HG02642 (cell line): ENCODE measurements at regions not wholly inside any gene's neighbourhood (a gene's known extent, or its start where the extent isn't known, plus 50 kb on each side); places are given as distances from the start of the nearest gene placed in this dataset.
"Not testable (repeated sequence)": the region's sequence is repeated elsewhere in the genome, so short reads cannot be mapped to it uniquely, and the experiment has no call there.

Experiments used
- ATAC-seq: cut with Tn5 transposase; IDR thresholded peaks from one replicate; pipeline ENCODE4 v1.9.1; 2021; ENCODE audit warnings: mild to moderate bottlenecking; ENCODE audit not compliant: unreplicated experiment, poor library complexity

DNA sequence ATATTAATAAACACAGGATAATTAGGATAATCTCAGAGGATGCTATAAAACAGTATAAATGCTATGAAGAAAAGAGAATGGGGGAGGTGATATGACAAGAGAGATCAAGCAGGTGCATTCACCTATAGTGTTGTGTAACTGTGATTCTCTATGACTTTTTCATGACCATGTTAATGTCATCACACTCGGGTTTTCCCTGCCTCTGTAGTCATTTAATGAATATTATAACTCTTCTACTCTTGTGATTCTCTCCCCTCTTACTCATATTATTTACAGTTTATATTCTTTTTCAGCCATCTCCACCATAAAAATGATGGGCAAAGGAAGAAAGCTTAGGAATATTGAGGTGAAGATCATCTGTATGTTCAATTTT is 106.9 kb upstream of the SGK1 start:
- no peak for ATAC-seq

DNA sequence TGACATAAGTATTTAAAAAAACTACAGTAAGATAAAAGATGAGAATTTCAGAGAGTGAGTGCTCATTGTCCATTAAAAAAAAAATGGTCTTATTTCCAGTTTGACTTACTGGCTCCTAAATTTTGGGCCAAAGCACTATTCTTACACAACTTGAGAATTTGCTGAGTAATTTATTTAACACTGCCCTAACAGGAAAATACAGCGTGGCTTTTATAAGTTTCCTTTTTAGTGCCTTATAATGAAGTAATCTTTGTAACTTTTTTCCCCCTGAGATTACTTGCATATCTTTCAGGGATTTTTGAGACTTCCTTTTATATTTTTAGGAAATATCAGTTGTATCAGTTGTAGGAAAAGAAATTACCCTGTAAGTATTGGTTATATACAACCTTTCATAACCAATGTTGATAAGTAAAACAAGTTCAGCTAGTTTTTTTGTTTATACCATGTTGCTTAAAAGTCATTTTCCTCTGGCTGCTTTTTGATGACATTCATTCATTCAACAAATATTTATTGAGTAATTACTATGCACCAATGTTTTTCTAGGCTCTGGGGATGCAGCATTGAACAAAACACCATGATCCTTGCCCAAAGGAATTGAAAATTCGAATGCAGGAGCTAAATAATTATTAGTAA is 106.4 kb upstream of the SGK1 start:
- no peak for ATAC-seq

DNA sequence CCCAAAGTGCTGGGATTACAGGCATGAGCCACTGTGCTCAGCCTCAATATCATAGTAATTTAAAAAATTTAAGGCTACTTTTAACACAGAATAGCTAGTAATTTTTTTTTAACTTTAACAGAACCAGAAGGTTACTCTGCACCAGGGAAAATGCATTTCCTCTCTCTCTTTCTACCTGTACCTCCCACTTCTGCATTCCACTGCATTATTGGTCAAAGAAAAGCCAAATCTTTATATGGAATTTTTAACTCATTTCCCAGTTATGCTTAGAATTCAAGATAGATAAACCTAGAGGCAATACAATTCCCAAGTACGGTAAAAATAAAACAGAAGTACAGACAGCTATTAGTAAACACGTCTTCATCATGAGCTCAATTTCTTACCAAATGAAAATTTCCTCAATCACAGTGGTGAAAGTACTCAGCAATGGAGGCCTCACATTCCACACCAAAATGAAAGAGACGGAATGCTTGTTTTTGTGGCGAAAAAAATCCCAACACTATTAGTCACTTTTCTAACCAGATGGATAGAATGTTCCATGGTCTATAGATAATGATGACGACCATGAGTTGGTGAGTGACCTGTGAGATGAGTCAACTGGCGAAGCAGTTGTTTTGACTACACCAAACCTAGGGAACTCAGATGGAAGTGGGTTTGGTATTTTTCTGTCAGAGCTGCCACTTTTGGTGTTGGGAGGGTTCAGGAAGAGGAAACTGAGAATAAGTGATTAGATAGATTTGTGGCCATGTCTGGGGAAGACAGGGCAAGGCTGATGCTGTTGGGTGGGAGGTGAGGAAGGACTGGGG is 104.7 kb upstream of the SGK1 start:
- no peak for ATAC-seq

DNA sequence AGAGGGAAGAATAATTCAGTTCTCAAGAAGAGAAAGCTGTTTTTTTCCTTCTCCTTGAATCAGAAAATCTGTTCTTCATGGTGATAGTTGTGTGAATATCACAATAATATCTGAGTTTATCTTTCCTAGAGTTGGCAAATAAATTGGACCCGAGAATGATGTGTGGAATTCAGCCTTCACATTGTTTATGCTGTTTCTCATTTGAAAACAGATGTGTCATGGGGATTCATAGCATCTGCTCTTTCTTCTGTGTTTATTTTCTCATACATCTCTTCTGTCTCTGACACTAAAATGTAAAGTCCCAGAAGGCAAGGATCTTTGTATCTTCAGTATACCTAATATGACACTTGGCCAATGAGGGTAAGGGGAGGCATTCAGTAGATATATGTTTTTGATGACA is 103.6 kb upstream of the SGK1 start:
- no peak for ATAC-seq

DNA sequence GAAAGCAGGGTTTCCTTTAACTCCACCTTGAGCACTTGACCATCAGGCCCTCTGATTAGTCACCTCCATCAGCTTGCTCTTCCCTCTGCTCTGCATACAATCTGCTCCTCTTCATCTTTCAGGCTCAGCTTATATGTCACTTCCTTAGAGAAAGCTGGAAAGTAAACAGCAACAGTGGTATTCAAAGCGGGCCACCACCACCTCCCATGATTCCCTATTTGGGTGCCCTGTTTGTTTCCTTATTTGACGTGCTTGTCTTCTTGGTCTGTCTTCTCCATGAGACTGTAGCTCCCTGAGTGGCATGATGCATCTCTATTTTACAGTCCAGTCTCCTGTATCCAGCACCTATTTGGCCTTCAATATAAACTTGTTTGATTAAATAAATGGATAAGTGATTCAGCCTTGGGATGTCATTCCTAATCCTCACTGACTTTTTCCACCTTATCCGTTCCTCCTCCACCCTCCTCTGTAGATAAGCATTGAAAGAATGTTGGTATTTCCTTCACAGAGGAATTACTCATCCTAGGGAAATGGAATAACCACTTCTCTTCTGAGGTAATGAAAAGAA is 102.8 kb upstream of the SGK1 start:
- no peak for ATAC-seq

DNA sequence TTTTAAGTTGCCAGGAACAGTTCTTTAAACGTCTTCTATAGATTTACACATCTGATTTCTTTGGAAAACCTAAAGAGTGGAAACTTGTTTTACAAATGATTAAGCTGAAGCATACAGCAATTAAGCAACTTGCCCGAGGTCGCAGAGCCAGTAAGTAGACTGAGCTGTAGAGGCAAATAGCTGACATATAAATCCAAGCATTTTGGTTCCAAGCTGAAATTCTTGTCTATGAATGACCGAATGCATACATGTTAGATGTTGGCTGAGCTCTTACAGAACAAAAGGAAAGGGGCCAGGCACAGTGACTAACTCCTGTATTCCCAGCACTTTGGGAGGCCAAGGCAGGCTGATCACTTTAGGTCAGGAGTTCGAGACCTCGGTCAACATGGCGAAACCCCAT is 101.8 kb upstream of the SGK1 start:
- ATAC-seq = no peak

DNA sequence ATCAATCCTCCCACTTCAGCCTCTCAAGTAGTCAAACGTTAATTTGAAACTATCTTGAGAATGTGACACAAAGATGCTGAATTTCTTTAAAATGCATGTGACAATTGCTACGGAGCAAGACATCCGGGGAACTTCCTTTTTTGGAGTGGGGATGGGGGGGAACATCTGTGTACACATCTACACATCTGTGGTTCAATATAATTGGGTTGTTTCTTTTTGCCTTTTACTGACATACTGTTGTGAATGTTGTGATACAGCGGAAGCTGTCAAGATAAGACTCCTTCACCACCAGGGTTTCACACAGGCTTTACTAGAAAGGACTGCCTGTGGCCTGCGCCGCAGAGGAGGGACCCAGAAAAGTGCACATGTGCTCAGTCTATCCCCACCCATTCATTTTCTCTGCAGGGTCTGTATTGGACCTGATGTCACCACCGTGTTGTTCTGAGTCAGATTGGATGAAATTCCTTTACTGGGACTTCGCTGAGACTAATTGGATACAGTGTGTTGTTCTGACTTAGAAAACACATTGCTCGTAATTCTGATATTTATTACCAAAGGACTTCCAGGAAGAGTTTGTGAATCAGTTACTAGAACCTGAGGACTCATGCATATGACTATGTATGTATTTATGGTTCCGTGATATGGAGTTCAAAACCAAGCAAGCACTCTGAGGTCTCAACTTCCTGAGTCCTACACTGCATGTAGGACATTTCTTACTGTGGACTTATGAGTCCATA is 98.7 kb upstream of the SGK1 start:
- ATAC-seq = no peak

DNA sequence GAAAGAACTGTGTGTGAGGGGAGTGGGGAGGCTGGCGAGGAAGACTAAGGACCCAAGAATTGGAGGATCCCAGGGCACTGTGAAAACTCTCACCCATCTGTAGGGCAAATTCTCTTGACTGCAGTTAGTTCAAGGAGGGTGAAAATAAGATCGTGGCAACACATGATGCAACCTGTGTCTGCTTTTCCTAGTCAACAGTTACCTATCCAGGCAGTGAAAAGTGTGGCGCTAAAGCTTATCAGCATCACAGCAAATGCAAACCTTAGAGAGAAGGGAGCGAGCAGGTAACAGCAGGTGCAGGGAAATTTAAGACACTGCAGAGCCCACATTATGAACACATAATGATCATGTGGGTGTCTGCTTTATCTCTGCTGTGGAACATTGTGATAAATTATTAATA is 97.7 kb upstream of the SGK1 start:
- ATAC-seq = no peak

DNA sequence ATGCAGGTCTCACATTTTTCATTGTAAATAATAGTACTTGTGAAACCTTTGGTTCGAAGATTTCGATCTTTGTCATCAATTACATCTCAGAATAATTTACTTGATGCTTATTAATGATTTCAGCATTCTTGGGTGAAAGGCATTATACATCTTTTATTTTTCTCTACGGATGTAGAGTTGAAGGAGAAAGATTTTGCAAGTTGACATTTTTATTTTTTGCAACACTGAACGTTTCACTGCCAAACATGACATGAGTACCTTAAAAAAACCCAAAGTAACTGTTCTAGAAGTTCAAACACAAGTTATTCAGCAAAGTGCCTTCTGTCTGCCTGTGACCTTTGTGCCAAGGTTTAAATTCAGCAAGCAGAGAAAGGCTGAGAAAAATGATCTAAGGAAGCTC is 97.3 kb upstream of the SGK1 start:
- no peak for ATAC-seq

DNA sequence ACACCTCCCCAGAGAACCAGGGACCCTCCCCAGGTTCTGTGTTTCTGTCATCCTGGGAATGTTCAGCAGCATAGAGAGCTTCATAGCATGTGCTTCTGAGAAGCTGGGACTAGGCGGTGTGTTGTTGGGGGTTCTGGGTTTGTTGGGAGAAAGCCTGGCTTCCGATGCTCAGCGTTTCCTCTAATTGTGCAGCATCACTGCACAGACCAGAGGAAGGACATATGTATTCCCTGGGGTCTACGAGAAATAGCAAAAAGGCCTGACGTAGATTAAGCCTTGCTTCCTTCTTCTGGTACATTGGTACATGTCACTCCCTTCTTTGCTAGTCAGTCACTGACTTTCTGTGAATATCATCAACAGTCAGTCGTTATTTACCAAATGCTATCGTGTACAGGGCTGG is 96.9 kb upstream of the SGK1 start:
- no peak for ATAC-seq

DNA sequence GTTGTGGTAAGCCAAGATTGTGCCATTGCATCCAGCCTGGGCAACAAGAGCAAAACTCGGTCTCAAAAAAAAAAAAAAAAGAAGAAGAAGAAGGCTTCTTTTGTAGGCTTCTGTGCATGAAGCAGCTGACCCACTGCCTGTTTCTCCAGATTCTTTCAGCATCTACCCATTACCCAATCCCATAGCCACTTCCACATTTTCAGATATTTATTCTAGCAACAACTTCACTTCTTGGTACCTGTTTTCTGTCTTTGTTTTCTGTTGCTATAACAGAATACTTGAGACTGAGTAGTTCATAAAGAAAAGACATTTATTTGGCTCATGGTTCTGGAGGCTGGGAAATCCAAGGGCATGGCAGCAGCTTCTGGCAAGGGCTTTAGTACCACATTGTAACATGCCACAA is 95.3 kb upstream of the SGK1 start:
- no peak for ATAC-seq

DNA sequence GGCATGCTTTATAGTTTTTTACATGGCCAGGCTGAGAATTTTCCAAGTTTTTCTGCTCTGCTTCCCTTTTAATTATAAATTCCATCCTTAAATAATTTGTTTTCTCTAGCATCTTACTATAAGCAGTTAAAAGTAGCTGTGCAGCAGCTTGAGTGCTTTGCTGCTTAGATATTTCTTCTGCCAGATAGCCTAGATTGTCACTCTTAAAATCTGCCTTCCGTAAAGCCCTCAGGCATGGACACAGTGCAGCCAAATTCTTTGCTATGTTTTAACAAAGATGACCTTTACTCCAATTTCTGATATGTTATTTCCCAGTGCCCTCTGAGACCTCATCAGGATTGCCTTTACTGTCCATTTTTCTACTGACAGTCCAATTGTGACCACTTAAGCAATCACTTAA is 92.6 kb upstream of the SGK1 start:
- no peak for ATAC-seq

DNA sequence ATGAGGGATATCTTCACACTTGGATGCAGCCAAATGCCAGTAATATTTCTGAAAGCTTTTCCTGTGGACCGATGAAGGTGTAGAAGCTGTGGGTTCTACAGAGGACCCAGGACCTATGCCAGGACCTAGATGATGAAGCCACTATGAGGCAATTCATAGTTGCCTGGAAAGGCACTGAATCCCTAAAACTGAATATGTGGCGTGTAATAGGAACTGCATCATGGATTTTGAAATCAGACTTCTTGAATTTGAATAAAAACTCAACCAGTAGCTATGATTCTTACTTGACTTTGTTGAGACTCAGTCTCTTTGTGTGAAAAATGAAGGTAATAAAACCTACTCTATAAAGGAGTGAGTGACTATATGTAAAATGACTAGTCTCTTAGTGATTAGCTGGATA is 89.9 kb upstream of the SGK1 start:
- ATAC-seq = no peak

DNA sequence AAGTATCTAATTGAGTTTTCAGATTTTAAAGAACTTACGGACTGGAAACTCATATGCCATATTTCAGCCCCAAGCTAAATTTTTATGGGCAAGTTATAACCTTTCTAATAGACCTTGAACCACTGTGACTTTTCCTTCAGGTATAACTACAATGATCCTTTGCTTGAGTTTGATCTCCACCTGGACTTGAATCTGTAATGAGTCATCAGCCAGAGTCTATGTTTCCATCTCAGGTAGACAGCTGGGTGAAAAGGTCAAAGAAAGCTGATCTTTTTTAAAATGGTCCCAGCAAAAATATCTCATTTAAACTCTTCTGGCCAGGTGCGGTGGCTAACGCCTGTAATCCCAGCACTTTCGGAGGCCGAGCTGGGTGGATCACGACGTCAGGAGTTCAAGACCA is 88.4 kb upstream of the SGK1 start:
- ATAC-seq = no peak

DNA sequence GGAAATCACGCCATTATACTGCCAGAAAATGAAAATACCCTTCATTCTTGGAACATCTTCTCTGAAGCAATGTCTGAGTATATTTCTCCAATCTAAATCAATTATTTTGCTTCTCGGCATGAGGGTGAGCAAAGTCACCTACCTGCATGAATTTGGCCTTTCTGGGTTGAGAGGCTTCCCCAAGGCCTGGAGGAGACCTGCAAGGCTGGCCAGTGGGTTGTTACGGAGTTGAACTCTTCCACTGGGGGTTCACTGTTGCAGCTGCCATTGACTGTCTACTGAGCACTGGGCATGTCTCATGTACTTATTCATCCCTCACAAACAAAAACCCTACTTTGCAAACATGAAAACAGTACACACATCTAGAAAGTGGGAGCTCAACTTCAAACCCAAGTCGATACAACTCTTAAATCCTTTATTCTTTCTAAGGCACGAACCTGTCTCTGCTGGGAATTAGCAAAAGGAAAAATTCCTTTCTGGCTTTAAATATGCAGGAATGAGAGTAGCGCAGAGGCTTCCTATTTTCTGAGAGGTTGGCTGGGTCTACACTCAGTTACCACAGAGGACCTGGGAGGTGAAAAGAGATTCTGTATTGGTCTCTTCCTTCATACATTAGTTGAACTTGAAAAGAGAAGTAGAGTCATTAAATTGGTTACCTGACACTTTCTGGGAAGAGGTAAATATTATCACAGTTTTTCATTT is 87.6 kb upstream of the SGK1 start:
- no peak for ATAC-seq

DNA sequence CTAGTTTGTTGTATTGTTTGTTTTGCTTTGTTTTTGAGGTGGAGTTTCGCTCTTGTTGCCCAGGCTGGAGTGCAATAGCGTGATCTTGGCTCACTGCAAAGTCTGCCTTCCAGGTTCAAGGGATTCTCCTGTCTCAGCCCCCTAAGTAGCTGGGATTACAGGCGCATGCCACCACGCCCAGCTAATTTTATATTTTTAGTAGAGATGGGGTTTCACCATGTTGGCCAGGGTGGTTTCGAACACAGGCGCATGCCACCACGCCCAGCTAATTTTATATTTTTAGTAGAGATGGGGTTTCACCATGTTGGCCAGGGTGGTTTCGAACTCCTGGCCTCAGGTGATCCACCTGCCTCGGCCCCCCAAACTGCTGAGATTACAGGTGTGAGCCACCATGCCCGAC is 85.4 kb upstream of the SGK1 start:
- not testable (repeated sequence) for ATAC-seq

DNA sequence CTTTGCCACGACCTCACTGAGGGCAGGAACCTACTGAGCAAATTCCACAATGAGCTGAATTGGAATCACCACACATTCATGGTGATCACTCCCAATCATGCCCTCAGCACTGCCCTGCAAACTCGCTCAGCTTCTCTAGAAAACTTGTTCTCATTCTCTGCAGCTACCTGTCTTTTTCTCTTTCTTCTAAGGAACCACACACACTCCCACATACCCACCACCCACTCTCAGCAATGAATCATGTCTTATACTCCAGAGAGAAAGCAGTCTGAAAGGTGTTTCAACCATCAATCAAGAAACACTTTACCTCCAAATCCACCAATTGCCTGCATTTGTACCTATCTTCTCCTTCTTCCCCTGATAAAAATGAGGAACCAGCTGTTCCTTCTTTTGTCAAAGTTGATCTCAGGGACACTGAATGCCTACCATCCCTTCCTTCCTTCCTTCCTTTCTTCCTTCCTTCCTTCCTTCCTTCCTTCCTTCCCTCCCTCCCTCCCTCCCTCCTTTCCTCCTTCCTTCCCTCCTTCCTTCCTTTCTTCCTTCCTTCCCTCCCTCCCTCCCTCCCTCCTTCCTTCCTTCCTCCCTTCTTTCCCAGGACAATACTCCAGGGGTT is 84.6 kb upstream of the SGK1 start:
- no peak for ATAC-seq

DNA sequence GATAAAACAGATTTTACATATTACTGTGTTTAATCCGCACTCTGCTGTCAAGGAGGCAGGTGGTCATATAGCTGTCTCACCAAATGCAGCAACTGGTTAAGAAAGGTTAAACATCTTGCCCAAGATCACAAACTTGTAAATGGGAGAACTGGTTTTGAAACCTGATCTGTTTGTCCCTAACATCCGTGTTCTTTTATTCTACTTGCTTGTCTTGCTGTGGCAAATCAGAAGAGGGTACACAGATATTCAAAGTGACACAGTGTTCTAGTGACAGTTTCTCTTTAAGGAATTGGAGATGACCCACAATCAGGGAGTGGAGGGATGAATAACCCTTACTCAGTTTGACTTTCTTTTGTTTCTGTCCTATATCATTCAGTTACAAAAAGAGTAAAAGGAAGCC is 83.0 kb upstream of the SGK1 start:
- no peak for ATAC-seq

DNA sequence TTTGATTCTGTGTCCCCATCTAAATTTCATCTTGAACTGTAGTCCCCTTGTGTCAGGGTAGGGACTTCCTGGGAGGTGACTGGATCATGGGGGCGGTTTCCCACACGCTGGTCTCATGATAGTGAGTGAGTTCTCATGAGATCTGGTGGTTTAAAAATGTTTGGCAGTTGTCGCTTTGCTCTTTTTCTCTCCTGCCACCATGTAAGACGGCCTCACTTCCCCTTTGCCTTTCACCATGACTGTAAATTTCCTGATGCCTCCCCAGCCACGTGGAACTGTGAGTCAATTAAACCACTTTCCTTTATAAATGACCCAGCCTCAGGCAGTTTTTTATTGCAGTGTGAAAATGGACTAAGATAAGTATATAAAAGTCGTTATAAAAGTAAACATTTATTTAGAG is 80.5 kb upstream of the SGK1 start:
- ATAC-seq = no peak

DNA sequence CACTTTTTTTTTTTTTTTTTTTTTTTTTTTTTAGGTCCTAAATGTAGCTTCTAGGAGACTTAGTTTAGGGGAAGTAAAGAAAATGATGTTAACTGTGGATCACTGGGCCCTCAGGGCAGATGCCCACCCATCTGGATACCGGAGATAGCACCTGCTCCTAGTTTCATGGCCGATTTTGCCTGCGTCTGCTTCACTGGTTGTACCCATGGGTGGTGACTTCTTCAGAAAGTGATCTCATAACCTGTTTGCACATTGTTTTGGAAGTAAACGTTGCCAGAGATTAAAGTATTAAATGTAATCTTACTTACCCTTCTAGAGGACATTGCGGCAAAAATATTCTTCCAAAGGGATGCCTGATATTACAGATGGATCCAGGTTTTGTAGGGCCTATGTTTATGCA is 79.8 kb upstream of the SGK1 start:
- no peak for ATAC-seq
